Erythroblast (primary cell): ENCODE measurements at regions not wholly inside any gene's neighbourhood (a gene's known extent, or its start where the extent isn't known, plus 50 kb on each side); places are given as distances from the start of the nearest gene placed in this dataset.

ENCODE experiments used
- DNase-seq, 2 experiments: peaks; one replicate each; lab custom pipeline; 2025; lab: John Stamatoyannopoulos, UW
- GATA1 ChIP-seq: IDR thresholded peaks from 2 replicates; pipeline ENCODE4 v1.6.1; 2011; ENCODE audit warnings: low read depth, mild to moderate bottlenecking, control low read depth, low read length, moderate library complexity
- POLR2A ChIP-seq: IDR thresholded peaks from 2 replicates; pipeline ENCODE4 v1.6.1; 2011; ENCODE audit warnings: mild to moderate bottlenecking, low read length

DNA sequence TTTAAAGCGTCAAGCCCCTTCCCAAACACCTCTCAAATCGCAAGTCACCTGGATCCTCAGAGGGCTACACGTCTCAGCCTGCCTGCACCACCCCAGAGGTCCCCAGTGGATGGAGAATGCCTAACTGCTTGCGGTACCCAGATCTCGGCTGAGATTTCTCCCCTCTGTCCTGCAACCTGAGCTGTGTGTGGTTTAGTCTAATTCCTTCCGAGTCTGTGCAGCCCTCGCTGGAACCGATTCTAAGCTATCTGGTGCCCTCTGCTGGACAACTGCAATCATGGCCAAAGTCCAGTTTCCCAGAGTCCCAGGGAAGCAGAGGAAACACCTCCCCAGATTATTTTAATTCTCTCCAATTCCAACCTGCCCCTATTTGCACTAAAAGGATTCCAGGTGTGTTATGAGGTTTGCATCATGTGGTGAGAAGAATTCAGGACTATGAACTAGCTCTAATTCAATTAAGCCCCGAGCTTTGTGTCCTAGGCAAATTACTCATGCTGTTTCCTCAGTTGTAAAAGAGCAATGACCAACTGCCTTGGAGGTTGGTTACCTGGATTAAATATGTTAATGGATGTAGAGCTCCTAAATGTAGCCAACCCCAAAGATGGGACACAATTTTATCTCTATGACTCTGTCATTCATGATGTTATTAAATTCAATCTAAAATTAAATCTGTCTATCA, 276.1 kb upstream of the NCKAP5 start:
- no peak for TF ChIP-seq GATA1
- TF ChIP-seq POLR2A, result no peak
- DNase-seq, result peak; percentile 22 to 63

DNA sequence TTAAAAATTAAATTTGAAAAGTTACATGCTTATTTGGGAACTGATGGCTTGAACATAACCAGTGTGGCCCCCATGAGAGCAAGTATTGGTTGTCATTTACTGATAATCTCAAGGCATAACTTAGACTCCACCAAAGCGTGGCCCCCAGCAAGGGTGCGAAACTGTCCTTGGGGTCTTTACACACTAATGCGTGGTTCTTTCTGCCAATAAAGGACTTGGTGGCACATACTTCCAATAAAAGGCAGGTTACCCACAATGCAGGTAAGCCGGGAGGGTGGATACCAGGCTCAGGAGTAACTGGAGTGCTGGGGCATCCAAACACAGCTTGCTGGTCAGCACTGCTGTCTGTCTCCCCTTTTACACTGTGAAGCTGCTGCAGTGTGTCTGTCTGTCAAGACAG, 278.2 kb upstream of the NCKAP5 start:
- no peak for TF ChIP-seq GATA1
- TF ChIP-seq POLR2A, result no peak
- no peak for DNase-seq

DNA sequence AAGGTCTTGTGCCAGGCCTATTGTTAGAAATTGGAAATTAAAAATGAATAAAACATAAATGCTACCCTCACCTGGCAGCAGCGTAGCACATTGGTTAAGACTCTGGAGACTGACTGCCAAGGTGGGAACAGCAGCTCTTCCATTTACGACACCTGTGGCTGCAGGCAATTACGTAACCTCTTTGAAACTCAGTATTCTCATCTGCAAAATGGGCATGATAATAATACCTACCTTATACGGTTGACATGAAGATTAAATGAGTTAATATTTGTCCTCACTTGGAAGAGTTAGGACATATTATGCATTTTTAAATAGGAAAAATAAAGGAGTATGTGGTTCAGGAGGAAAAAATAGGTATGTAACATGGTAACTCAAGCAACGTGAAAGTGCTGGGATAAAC, 279.3 kb upstream of the NCKAP5 start:
- TF ChIP-seq GATA1, result no peak
- TF ChIP-seq POLR2A, result no peak
- DNase-seq, result no peak

DNA sequence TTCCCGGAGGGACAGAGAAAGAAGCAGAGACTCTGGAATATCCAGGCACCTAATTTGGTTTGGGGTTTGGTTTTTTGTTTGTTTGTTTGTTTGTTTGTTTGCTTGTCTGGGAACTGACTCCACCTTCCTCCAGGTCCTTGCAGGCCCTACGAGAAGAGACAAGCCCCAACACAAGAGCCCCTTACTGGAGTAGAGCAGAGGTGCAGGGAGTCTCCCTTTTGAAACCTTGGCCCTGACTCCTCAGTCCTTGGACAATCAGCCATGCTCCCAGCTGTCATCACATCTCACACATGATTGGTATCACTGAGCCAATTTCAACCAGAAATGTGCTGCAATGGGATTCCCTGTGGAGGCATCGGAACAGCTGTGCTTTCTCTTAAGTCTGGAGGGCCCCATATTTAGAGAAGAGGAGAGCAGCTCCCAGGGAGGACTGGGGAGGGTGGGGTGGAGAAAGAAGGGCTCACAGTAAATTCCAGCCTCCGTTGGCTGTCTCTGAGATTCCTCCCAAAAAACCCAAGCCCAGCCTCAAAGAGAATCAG, 279.9 kb upstream of the NCKAP5 start:
- no peak for DNase-seq
- TF ChIP-seq POLR2A, result no peak
- TF ChIP-seq GATA1, result no peak

DNA sequence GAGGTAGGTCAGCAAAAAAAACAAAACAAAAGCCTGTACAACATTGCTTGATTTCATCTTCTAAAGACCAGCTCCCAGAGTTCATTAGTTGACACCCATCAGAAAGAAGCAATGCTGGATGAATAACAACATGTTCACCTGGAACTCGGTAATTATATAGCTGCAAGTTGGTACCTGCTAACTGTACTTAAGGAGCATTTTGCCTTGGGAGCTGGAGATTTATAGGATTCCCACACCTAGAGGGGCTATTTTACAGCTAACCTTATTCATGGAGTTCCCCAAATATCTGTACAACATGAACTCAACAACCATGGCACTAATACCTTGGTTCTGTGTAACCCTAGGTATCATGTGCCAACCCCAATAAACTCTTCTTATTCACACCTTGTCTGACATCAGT, 281.1 kb upstream of the NCKAP5 start:
- no peak for DNase-seq
- TF ChIP-seq POLR2A, result no peak

DNA sequence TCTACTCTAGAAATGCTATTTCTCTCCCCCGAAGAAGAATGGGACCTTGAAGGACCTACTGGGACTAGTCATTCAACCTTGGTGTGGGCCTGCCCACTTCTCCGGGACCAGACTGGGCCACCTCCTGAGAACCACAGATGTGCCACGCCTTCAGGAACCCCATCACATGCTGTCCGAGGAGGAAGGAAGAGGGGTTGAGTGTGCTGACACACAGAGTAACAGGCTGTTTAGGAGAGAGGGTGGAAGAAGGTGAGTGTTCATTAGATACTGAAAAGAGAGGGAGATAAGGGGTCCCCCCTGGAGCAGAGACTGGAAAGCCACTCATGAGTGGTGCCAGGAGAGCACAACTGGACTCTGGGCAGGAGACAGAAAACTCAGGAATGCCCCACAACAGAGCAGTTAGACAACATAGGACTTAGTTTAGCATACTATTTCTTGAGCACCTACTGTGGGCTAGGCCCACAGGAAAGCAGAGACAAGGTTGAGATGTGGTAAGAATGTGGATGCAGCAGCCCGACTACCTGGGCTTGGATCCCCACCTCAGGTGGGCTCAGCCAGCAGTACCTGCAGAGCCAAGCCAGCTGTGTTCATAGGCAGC, 286.4 kb upstream of the NCKAP5 start:
- DNase-seq, result no peak
- TF ChIP-seq GATA1 (no peak), POLR2A (no peak)

DNA sequence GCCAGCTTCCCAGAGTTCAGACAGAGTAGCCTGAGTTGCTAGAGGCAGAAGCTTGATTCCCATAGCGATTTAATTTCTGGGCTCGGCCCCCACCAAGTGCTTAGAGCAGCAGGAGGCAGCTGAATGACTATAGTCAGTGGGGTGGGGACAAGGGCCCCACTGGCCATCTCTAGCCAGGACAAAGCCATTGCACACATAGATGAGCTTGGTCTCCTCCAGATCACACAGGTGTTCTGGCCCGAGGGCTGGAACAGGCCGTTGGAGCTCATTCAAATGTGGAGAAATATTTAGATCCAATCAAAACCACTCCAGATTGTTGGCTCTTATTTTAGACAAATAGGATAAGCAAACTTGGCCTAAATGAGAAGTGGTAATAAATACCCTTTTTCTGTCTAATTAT, 287.3 kb upstream of the NCKAP5 start:
- TF ChIP-seq GATA1 (no peak), POLR2A (no peak)
- DNase-seq, result no peak

DNA sequence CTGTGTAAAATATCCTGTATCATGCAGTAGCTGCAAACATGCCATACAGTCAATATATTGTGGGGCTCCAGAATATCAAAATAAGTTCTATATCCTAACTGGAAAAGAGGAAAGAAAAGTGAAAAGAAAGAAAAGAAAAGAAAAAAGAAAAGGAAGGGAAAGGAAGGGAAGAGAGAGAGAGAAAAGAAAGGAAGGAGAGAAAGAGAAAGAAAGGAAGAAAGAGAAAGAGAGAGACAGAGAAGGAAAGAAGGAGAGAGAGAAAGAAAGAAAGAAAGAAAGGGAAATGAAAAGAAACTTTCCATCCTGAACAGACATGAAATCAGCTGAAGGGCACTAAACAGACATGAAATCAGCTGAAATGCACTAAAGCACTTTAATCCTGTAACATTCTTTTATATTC, 288.4 kb upstream of the NCKAP5 start:
- no peak for TF ChIP-seq GATA1
- TF ChIP-seq POLR2A, result no peak
- no peak for DNase-seq

DNA sequence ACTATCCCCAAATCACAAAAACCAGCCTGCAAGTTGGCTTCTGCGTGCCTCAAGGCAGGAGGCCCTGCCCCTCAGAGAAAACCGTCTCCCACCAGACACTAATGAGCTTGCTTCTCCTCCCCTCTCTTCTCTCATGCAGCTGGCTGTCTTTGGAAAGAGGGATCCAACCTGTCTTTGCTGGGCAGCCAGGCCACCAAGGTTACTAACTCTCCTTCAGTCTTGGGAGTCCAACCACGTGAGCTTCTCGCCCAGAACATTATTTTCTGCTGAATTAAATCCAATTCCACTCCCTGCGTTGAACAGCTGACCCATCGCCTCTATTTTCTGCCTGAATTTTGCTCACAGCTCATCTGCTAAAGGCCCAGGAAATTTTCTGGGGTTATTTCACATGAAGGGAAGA, 291.3 kb upstream of the NCKAP5 start:
- no peak for DNase-seq
- TF ChIP-seq POLR2A (no peak), GATA1 (no peak)

DNA sequence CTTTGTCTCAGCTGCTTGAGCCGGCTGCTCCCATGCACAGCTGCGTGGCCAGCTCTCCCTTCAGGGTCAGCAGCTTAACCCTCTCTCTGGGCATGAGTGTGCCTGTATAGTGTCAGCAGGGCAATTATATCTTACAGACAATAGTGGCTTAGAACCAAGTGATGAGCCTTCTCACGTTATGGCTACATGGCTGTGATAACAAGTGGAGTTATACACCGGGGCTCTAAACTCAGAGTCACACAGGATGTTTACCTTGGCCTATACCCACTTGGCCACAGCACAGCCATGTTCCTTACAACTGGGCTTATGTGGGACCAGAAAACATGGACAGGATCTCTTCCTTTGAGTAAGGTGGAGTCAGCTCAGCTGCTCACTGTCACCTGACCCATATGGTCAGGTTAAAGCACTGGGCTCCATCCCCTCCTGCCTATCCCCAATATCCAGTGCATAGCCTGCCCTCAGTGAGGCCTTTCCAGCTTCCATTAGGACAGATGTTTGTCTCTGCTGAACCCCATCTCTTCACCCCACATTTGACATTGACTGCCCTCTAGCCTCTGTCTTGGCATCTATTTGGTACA, 294.2 kb upstream of the NCKAP5 start:
- no peak for TF ChIP-seq POLR2A
- no peak for TF ChIP-seq GATA1
- DNase-seq, result no peak

DNA sequence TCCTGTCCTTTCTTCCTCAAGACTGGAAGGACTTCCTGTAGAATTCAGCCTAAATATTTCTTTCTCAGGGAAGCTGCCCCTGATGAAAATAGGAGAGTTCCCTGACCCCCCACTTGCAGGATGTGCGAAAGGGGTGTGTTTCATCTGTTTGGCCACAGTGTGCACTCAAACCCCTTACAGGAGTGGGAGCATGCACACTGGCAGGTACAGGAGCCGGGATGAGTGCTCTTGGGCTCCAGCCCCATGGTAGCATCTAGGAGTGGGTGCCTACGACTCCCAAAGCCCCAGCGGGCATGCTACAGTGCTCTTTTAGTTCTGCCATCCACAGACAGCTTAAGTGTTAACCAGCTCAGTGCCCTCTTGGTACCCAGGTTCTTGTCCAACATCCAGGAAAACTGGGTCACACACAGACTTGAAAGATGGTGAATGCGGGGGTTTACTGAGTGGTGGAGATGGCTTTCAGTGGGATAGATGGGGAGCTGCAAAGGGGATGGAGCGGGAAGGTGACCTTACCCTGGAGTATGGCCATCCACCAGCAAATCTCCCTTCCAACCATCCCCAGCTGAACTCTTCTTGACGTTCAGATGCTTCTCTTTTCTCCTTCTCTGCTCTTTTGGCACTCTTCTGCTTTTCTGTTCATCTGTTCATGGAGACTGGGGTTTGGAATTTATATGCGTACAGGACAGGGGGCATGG, 295.0 kb upstream of the NCKAP5 start:
- TF ChIP-seq POLR2A (no peak), GATA1 (no peak)
- no peak for DNase-seq

DNA sequence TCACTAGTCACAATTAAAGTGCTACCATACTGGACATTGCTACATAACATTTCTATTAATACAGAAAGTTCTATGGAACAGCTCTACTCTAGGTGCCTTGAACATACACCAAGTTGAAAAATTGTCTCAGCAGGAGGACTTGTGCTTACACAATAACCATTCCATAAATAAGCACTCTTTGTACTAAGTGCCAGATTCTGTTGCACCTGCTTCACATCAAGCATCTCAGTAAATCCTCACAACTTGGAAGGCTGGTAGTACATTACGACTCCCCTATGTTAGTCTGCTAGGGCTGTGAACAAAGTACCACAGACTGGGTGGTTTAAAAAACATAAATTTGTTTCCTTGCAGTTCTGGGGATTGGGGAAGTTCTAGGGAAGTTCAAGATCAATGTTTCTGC, 296.9 kb upstream of the NCKAP5 start:
- no peak for DNase-seq
- no peak for TF ChIP-seq POLR2A
- TF ChIP-seq GATA1, result no peak

DNA sequence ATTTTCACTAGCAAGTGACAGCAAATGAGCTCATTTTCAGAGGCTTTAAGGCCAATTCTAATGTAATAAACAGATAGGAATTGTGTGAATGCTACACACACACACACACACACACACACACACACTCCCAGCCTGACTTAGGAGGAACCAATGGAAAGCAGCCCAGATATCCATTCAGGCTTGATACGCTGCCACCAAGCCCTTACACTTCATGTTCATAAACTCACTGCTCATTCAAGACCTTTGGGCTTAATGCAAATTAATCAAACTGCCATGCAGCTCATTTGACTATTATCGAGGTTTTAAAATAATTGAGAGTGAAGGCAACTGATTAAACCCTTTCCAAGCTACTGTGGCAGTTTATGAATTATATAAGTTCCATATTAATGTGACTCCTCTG, 298.9 kb upstream of the NCKAP5 start:
- TF ChIP-seq GATA1 (no peak), POLR2A (no peak)
- DNase-seq, result no peak
